Thoracic aorta (tissue), 2 donors: ENCODE measurements at regions not wholly inside any gene's neighbourhood (a gene's known extent, or its start where the extent isn't known, plus 50 kb on each side); places are given as distances from the start of the nearest gene placed in this dataset.

Experiments used
- ATAC-seq: fragments of 150-250 bp; one replicate; pipeline ENCODE4 v1.8.0; 2017; ENCODE audit warnings: low read depth; ENCODE audit not compliant: insufficient number of reproducible peaks, low FRiP score
- DNase-seq: peaks from one replicate; pipeline ENCODE4 v3.0.0-alpha.2; 2020; ENCODE audit warnings: low spot score
- H3K27ac ChIP-seq, 2 donors: fragments of 200-600 bp; sonication (generic); 1 replicate in 1 of 2; 2 replicates in 1 of 2; pipeline ENCODE4 v1.5.1; 2016; ENCODE audit warnings: mild to moderate bottlenecking in 2 of 2, moderate library complexity in 2 of 2
- H3K27me3 ChIP-seq: fragments of 200-600 bp; sonication (generic); replicated peaks from 2 replicates; pipeline ENCODE4 v1.6.0; 2016; ENCODE audit warnings: mild to moderate bottlenecking; ENCODE audit not compliant: insufficient read depth
- H3K36me3 ChIP-seq: fragments of 200-600 bp; sonication (generic); one replicate; pipeline ENCODE4 v1.5.1; 2016
- H3K4me1 ChIP-seq, 2 donors: fragments of 200-600 bp; sonication (generic); 1 replicate in 1 of 2; 2 replicates in 1 of 2; pipeline versions ENCODE4 v1.5.1 to v1.6.0; 2016; ENCODE audit warnings: low read depth in 2 of 2, mild to moderate bottlenecking in 1 of 2; ENCODE audit not compliant: control insufficient read depth in 1 of 2
- H3K4me3 ChIP-seq: fragments of 200-600 bp; sonication (generic); 2 replicates; pipeline ENCODE4 v1.5.1; 2016; ENCODE audit warnings: mild to moderate bottlenecking
- H3K9me3 ChIP-seq: fragments of 200-600 bp; sonication (generic); 2 replicates; pipeline ENCODE4 v1.5.1; 2016
- CTCF ChIP-seq: fragments of 200-600 bp; sonication (generic); IDR thresholded peaks from one replicate; pipeline ENCODE4 v1.5.1; 2019; ENCODE audit warnings: antibody characterized with exemption

- no peak for TF ChIP-seq CTCF
- ATAC-seq (no peak), DNase-seq (no peak)
- Histone ChIP-seq H3K4me3 (no peak overlapping the region), H3K27me3 (no peaks in the 10 kb centered on the region), H3K4me1 (no peaks in the 10 kb centered on the region), H3K36me3 (no peaks in the 10 kb centered on the region), H3K27ac (no peak overlapping the region), H3K9me3 (no peaks in the 10 kb centered on the region)
Measured at GRCh38 chr12:13538136-13538535, 341.6 kb downstream of the EMP1 start.

DNA sequence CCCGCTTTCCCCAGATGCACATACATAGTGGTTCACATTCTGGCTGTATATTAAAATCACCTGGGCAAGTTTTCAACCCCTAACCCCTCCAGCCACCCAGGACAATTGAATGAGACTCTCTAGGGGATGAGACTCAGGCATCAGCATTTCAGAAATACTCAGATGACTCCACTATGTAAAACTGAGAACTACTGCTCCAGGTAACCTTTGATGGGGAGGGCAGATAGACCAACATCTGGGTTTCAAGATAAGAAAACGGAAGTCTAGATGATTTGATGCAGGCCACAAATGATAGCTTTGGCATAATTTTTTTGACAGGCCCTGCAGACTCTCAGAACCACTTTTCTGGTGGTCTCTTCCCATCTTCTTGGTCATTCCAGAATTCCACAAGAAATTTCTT, 341.1 kb downstream of the EMP1 start:
- no peaks in the 10 kb centered on the region for H3K4me1 ChIP-seq
- H3K9me3 ChIP-seq = no peaks in the 10 kb centered on the region
- no peaks in the 10 kb centered on the region for H3K36me3 ChIP-seq
- no peak for ATAC-seq
- DNase-seq = no peak
- H3K27ac ChIP-seq = no peak overlapping the region
- no peaks in the 10 kb centered on the region for H3K27me3 ChIP-seq
- H3K4me3 ChIP-seq = no peak overlapping the region
- TF ChIP-seq CTCF = no peak

GRCh38 chr12:13536219-13536910, 339.8 kb downstream of the EMP1 start:
- Histone ChIP-seq H3K4me1 (no peaks in the 10 kb centered on the region), H3K27ac (no peak overlapping the region), H3K27me3 (no peaks in the 10 kb centered on the region), H3K9me3 (no peaks in the 10 kb centered on the region), H3K36me3 (no peaks in the 10 kb centered on the region), H3K4me3 (no peak overlapping the region)
- DNase-seq (no peak), ATAC-seq (no peak)
- no peak for TF ChIP-seq CTCF

- no peak overlapping the region for H3K27ac ChIP-seq
- H3K9me3 ChIP-seq = no peaks in the 10 kb centered on the region
- DNase-seq (no peak), ATAC-seq (no peak)
- H3K27me3 ChIP-seq = no peaks in the 10 kb centered on the region
- TF ChIP-seq CTCF = peak; percentile 58
- H3K4me1 ChIP-seq = no peaks in the 10 kb centered on the region
- H3K4me3 ChIP-seq = peak overlapping the region; percentile 28
- no peaks in the 10 kb centered on the region for H3K36me3 ChIP-seq
Measured at GRCh38 chr12:13534645-13535398, 338.3 kb downstream of the EMP1 start.

DNA sequence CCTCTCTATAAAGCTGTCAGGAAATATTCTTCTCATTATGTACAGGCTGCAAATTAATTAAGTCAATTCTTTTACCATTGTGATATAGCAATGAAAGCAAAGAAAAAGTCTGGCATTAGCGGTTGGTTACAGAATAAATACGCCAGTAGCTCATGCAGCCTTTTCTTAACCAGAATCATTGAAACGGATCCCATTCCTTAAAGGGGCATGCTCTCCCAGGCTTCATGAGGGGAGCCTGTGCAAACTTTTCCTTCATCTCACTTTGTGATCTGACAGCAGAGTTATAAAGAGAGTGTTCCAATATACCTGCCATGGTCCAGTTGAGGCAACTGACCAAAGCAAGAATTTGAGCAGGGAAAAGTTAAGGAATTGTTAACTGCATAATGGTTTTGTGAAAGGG, 337.7 kb downstream of the EMP1 start:
- no peak for TF ChIP-seq CTCF
- DNase-seq (no peak), ATAC-seq (no peak)
- Histone ChIP-seq H3K4me1 (no peaks in the 10 kb centered on the region), H3K36me3 (no peaks in the 10 kb centered on the region), H3K9me3 (no peaks in the 10 kb centered on the region), H3K27ac (no peak overlapping the region), H3K4me3 (peak overlapping the region; percentile 28), H3K27me3 (no peaks in the 10 kb centered on the region)
